ENCODE measurements at regions not wholly inside any gene's neighbourhood (a gene's known extent, or its start where the extent isn't known, plus 50 kb on each side); places are given as distances from the start of the nearest gene placed in this dataset.
A peak's percentile ranks its signal among the peaks of the same experiment; 100 is the strongest.

DNA sequence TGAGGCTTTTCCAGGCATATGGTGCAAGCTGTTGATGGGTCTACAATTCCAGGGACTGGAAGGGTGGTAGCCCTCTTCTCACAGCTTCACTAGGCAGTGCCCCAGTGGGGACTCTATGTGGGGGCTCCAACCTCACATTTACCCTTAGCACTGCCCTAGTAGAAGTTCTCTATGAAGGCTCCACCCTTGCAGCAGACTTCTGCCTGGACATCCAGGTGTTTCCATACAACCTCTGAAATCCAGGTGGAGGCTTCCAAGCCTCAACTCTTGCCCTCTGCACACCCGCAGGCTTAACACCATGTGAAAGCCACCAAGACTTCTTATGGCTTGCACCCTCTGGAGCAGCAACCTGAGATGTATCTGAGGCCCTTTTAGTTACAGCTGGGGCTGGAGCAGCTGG, 87.8 kb downstream of the ZNF777 start:
- TF ChIP-seq SETDB1 (IDR thresholded peaks at IDR 0.05; ENCODE audit: insufficient read length, low read length) = peak; percentile 69
- no peak for TF ChIP-seq ZEB2 (tag by site-specific recombination; IDR thresholded peaks at IDR 0.05)

DNA sequence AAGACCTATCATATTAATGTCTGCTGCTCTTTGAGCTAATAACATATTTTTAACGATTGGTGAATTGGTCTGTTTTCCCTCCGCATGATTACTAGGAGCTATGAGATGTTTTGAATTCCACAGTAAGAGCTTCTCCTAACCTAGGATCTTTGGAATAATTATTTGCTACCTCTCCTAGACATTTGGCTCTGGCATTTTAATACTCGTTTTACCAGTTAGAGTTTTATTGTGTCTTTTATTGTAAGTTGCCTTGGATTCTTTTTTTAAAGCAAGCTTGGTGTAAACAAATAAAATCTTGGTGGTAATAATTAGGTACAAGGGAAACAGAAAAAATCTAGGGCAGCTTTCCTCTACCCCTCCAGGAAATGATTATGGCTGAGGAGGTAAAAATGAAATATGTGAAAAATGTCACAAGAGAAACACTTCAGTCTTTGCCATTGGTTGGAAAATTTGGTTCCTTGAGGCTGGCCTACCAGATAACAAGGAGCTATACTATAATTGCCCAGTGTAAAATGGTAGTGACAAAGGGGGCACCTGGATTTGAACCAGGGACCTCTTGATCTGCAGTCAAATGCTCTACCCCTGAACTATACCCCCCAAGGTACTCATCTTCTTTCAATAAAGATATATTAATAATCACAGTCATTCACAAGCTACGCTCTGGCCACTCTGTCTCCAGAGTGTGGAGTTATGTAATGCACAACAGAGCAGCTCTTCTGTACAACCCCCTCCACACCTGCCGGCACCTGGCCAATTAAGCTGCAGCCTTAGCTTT, 85.4 kb downstream of the ZNF777 start:
- H3K9me3 ChIP-seq (ENCODE audit: control insufficient read depth, insufficient read depth, low read depth, low read length) = peaks cover 2% of the 10 kb centered on the region; the same call in 1 of the 2 replicates
- no peak overlapping the region for H3K4me3 ChIP-seq (ENCODE audit: low read depth, low read length)
- H3K27ac ChIP-seq (ENCODE audit: extremely low read depth, low read depth, low read length) = no peak overlapping the region
- POLR2A ChIA-PET = interaction anchor here (0.6 to 1.1 kb wide), 3 partner anchors 20 to 1338 kb away, joined by 3 to 8 read pairs (median 3); no protein-coding TSS in a partner anchor
- H3K36me3 ChIP-seq (ENCODE audit: control insufficient read depth in 2 of 2, insufficient read depth in 1 of 2, low read length in 2 of 2) = no peaks in the 10 kb centered on the region
- no peaks in the 10 kb centered on the region for H3K4me1 ChIP-seq (ENCODE audit: control insufficient read depth, insufficient read depth, low read length)
- CTCF ChIA-PET = interaction anchor here (0.5 to 1.1 kb wide), 3 partner anchors 24 to 252 kb away, joined by 3 read pairs; no protein-coding TSS in a partner anchor
- TF ChIP-seq ZNF544 (tag by site-specific recombination; IDR thresholded peaks at IDR 0.05) = no peak
- no peak for TF ChIP-seq ZNF133 (tag by site-specific recombination; IDR thresholded peaks at IDR 0.05)
- no peak for TF ChIP-seq HOXC10 (CRISPR knock-in tag; IDR thresholded peaks at IDR 0.05)
- no peak for TF ChIP-seq ZNF768 (tag by site-specific recombination; IDR thresholded peaks at IDR 0.05)
- TF ChIP-seq, protein P1, sequence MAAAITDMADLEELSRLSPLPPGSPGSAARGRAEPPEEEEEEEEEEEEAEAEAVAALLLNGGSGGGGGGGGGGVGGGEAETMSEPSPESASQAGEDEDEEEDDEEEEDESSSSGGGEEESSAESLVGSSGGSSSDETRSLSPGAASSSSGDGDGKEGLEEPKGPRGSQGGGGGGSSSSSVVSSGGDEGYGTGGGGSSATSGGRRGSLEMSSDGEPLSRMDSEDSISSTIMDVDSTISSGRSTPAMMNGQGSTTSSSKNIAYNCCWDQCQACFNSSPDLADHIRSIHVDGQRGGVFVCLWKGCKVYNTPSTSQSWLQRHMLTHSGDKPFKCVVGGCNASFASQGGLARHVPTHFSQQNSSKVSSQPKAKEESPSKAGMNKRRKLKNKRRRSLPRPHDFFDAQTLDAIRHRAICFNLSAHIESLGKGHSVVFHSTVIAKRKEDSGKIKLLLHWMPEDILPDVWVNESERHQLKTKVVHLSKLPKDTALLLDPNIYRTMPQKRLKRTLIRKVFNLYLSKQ (tag by site-specific recombination; IDR thresholded peaks at IDR 0.05; ENCODE audit: borderline replicate concordance) = no peak
- TF ChIP-seq KLF10 (tag by site-specific recombination; IDR thresholded peaks at IDR 0.05) = no peak
- TF ChIP-seq ZNF501 (tag by site-specific recombination; IDR thresholded peaks at IDR 0.05) = no peak
- TF ChIP-seq GLIS1 (tag by site-specific recombination; IDR thresholded peaks at IDR 0.05) = no peak

More for the DNA sequence above, 87.8 kb downstream of the ZNF777 start:
- Histone ChIP-seq H3K36me3 (ENCODE audit: control insufficient read depth in 2 of 2, insufficient read depth in 1 of 2, low read length in 2 of 2) (no peaks in the 10 kb centered on the region), H3K9me3 (ENCODE audit: control insufficient read depth, insufficient read depth, low read depth, low read length) (no peaks in the 10 kb centered on the region), H3K27ac (ENCODE audit: extremely low read depth, low read depth, low read length) (no peak overlapping the region), H3K4me3 (ENCODE audit: low read depth, low read length) (no peak overlapping the region), H3K4me1 (ENCODE audit: control insufficient read depth, insufficient read depth, low read length) (no peaks in the 10 kb centered on the region)
- POLR2A ChIA-PET = no interaction called here
- CTCF ChIA-PET = no interaction called here

DNA sequence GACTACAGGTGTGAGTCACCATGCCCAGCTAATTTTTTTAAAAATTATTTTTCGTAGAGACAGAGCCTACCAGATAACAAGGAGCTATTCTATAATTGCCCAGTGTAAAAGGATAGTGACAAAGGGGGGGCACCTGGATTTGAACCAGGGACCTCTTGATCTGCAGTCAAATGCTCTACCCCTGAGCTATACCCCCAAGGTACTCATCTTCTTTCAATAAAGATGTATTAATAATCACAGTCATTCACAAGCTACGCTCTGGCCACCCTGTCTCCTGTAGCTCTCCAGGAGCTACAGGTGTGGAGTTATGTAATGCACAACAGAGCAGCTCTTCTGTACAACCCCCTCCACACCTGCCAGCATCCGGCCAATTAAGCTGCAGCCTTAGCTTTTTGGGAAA, 83.5 kb downstream of the ZNF777 start:
- Histone ChIP-seq H3K36me3 (ENCODE audit: control insufficient read depth in 2 of 2, insufficient read depth in 1 of 2, low read length in 2 of 2) (no peaks in the 10 kb centered on the region), H3K4me1 (ENCODE audit: control insufficient read depth, insufficient read depth, low read length) (no peaks in the 10 kb centered on the region), H3K9me3 (ENCODE audit: control insufficient read depth, insufficient read depth, low read depth, low read length) (peaks cover 2% of the 10 kb centered on the region; the same call in 1 of the 2 replicates), H3K4me3 (ENCODE audit: low read depth, low read length) (no peak overlapping the region), H3K27ac (ENCODE audit: extremely low read depth, low read depth, low read length) (no peak overlapping the region)
- no peak for TF ChIP-seq SCRT1 (tag by site-specific recombination; IDR thresholded peaks at IDR 0.05; ENCODE audit: borderline replicate concordance)
- peak; percentile 81 for TF ChIP-seq SCRT2 (tag by site-specific recombination; IDR thresholded peaks at IDR 0.05)
- TF ChIP-seq ZNF48 (tag by site-specific recombination; IDR thresholded peaks at IDR 0.05) = no peak
- ChIA-PET CTCF (interaction anchor here (0.6 to 1.6 kb wide), 3 partner anchors 15 to 287 kb away, joined by 4 to 7 read pairs (median 4); no protein-coding TSS in a partner anchor), POLR2A (no interaction called here)

DNA sequence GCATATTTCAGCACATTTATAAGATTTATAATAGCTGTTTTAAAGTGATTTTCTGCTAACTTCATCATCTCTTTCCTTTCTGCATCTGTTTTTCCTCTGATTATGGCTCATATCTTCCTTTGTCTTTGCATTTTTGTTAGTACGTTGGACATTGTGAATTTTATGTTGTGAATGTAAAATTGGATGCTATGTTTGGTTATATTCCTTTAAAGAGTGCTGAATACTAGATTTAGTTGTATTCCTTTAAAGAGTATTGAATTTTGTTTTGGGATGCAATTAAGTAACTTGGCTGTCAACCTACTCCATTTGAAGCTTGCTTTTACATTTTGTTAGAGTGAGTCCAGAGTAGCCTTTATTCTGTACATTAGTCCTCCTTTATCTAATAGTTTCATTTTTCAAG, 81.2 kb downstream of the ZNF777 start:
- H3K36me3 ChIP-seq (ENCODE audit: control insufficient read depth in 2 of 2, insufficient read depth in 1 of 2, low read length in 2 of 2) = no peaks in the 10 kb centered on the region
- peaks cover 2% of the 10 kb centered on the region; the same call in 1 of the 2 replicates for H3K9me3 ChIP-seq (ENCODE audit: control insufficient read depth, insufficient read depth, low read depth, low read length)
- no peak overlapping the region for H3K27ac ChIP-seq (ENCODE audit: extremely low read depth, low read depth, low read length)
- POLR2A ChIA-PET = no interaction called here
- no peak overlapping the region for H3K4me3 ChIP-seq (ENCODE audit: low read depth, low read length)
- no peaks in the 10 kb centered on the region for H3K4me1 ChIP-seq (ENCODE audit: control insufficient read depth, insufficient read depth, low read length)
- CTCF ChIA-PET = no interaction called here
- TF ChIP-seq ZNF19 (tag by site-specific recombination; IDR thresholded peaks at IDR 0.05; ENCODE audit: low read depth) (no peak), SP3 (tag by site-specific recombination; IDR thresholded peaks at IDR 0.05) (no peak), ZNF324 (tag by site-specific recombination; IDR thresholded peaks at IDR 0.05) (no peak), ZNF404 (tag by site-specific recombination; IDR thresholded peaks at IDR 0.05) (no peak)
- TF ChIP-seq, protein P2, sequence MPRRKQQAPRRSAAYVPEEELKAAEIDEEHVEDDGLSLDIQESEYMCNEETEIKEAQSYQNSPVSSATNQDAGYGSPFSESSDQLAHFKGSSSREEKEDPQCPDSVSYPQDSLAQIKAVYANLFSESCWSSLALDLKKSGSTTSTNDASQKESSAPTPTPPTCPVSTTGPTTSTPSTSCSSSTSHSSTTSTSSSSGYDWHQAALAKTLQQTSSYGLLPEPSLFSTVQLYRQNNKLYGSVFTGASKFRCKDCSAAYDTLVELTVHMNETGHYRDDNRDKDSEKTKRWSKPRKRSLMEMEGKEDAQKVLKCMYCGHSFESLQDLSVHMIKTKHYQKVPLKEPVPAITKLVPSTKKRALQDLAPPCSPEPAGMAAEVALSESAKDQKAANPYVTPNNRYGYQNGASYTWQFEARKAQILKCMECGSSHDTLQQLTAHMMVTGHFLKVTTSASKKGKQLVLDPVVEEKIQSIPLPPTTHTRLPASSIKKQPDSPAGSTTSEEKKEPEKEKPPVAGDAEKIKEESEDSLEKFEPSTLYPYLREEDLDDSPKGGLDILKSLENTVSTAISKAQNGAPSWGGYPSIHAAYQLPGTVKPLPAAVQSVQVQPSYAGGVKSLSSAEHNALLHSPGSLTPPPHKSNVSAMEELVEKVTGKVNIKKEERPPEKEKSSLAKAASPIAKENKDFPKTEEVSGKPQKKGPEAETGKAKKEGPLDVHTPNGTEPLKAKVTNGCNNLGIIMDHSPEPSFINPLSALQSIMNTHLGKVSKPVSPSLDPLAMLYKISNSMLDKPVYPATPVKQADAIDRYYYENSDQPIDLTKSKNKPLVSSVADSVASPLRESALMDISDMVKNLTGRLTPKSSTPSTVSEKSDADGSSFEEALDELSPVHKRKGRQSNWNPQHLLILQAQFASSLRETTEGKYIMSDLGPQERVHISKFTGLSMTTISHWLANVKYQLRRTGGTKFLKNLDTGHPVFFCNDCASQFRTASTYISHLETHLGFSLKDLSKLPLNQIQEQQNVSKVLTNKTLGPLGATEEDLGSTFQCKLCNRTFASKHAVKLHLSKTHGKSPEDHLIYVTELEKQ (tag by site-specific recombination; IDR thresholded peaks at IDR 0.05; ENCODE audit: borderline replicate concordance) = no peak
- TF ChIP-seq, protein P3, sequence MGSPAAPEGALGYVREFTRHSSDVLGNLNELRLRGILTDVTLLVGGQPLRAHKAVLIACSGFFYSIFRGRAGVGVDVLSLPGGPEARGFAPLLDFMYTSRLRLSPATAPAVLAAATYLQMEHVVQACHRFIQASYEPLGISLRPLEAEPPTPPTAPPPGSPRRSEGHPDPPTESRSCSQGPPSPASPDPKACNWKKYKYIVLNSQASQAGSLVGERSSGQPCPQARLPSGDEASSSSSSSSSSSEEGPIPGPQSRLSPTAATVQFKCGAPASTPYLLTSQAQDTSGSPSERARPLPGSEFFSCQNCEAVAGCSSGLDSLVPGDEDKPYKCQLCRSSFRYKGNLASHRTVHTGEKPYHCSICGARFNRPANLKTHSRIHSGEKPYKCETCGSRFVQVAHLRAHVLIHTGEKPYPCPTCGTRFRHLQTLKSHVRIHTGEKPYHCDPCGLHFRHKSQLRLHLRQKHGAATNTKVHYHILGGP (tag by site-specific recombination; IDR thresholded peaks at IDR 0.05) = no peak
- TF ChIP-seq, protein P4, sequence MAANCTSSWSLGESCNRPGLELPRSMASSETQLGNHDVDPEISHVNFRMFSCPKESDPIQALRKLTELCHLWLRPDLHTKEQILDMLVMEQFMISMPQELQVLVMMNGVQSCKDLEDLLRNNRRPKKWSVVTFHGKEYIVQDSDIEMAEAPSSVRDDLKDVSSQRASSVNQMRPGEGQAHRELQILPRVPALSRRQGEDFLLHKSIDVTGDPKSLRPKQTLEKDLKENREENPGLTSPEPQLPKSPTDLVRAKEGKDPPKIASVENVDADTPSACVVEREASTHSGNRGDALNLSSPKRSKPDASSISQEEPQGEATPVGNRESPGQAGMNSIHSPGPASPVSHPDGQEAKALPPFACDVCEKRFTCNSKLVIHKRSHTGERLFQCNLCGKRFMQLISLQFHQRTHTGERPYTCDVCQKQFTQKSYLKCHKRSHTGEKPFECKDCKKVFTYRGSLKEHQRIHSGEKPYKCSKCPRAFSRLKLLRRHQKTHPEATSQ (tag by site-specific recombination; IDR thresholded peaks at IDR 0.05) = 0 out of 2 replicates have a peak, but pooled peaks have one; percentile 24

Measured in HEK293 (cell line).